ENCODE measurements at regions not wholly inside any gene's neighbourhood (a gene's known extent, or its start where the extent isn't known, plus 50 kb on each side); places are given as distances from the start of the nearest gene placed in this dataset.

DNA sequence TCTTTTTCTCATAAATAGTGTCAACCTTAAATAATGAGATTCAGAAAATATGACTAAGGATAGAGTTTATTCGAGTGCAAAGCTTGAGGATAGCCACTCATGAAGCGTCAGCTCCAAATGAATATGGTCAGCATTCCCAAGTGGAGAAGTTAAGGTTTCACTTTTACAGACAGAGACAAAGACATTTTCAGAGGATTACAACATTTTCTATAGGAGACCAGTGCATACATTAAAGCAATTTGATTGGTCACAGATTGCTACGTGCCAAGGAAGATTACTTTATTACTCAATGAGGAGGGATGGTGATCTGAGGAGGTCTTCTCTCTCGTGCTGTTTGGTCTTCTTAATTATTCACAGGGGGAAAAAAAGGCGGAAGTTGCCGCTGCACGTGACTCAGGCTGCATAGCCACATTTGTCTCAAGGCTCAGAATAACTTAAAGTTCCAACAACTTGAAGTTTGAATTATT, 60.1 kb upstream of the SPATA31C2 start:
- Mint-ChIP-seq H3K27me3 (peaks cover 0 to 4% (median under 1%) of the 10 kb centered on the region in 3 donors), H3K4me3 (peak overlapping the region in 1 of 8 donors; percentile 41), H3K27ac (no peak overlapping the region), H3K9me3 (no peaks in the 10 kb centered on the region), H3K4me1 (no peaks in the 10 kb centered on the region), H3K36me3 (no peaks in the 10 kb centered on the region)
- ATAC-seq (ENCODE audit: low read depth in 2 of 2): no peak
- no peak for DNase-seq

DNA sequence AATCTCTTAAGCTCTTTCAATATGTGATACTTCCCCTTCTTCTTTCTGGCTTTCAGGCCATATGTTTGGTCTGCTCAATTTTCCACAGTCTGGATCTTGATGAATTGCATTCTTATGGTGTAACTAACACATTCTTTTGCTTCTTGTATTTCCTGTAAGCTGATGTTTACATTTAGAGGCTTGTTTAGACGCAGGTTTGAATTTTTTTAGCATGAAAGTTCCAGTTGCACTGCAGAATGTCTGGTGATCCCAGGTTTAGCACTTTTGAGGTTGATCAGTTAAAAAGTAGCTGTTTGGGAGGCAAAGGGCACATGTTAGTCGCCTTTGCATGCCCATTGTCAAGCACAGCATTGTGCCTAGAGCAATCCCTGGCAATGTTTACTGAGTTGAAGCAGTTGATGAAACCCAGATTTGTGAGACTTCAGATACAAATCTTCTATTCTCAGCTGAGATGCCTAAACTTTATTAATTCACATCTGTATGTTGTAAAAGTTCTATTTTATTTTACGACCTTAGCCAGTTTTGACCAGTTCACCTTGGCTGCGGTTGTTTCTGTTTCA, 59.6 kb upstream of the SPATA31C2 start:
- no peak overlapping the region for H3K4me3 Mint-ChIP-seq

DNA sequence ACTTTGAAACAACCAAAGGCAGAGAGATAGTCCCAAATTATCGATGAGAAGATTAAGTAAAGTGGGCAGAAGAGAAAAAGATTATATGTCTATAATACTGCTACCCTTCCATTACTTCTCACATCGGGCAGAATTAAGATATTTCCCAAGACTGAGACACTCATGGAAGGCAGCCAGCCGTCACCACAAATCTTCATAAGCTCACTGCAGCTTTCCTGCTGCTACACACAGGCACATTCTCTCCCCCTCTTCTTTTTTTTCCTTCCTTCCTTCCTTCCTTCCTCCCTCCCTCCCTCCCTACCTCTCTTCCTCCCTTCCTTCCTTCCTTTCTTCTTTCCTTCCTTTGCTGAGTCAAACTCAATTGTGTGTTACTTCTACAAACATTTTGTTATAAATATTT, 58.7 kb upstream of the SPATA31C2 start:
- Mint-ChIP-seq H3K4me3 (no peak overlapping the region), H3K27me3 (peaks cover 0 to 9% (median 4%) of the 10 kb centered on the region in 3 donors), H3K4me1 (no peaks in the 10 kb centered on the region), H3K9me3 (no peaks in the 10 kb centered on the region), H3K27ac (no peak overlapping the region), H3K36me3 (no peaks in the 10 kb centered on the region)
- DNase-seq (no peak), ATAC-seq (ENCODE audit: low read depth in 2 of 2) (no peak)

More for the DNA sequence above, 59.6 kb upstream of the SPATA31C2 start:
- Mint-ChIP-seq H3K36me3 (no peaks in the 10 kb centered on the region), H3K9me3 (no peaks in the 10 kb centered on the region), H3K27me3 (peaks cover 0 to 5% (median 4%) of the 10 kb centered on the region in 3 donors), H3K4me1 (no peaks in the 10 kb centered on the region), H3K27ac (no peak overlapping the region)
- no peak for ATAC-seq (ENCODE audit: low read depth in 2 of 2)
- no peak for DNase-seq

DNA sequence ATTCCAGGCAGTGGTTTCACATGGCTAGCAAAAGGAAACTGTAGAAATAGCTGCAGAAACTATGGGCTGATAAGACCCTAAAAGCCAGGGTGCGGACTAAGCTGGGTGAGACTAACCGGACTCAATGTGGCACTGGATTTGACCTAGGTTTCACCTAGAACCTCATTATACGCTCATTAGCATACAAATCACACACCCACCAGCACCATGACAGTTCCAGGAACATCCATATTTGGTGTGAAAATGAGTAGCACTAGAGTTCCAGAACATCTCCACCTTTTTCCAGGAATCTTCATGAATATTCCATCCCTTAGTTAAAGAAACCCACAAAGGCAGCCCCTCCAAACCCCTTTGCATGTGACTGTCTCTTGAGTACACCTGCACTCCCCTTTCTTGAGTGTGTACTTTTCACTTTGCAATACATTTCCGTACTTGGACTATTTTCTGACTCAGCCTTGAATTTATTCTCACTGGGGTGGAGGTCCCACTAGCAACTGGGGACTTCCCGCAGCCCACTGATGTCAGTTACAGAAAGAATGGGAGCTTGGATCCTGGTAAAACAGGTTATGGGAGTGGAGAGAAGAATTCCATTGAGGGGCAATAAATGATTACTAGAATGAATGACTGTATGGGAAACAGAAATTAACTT, 58.0 kb upstream of the SPATA31C2 start:
- H3K9me3 Mint-ChIP-seq: no peaks in the 10 kb centered on the region
- H3K36me3 Mint-ChIP-seq: no peaks in the 10 kb centered on the region
- H3K27me3 Mint-ChIP-seq: peaks cover 0 to 9% (median 4%) of the 10 kb centered on the region in 3 donors
- no peak overlapping the region for H3K4me3 Mint-ChIP-seq
- no peak overlapping the region for H3K27ac Mint-ChIP-seq
- no peaks in the 10 kb centered on the region for H3K4me1 Mint-ChIP-seq
- no peak for DNase-seq
- no peak for ATAC-seq (ENCODE audit: low read depth in 2 of 2)

DNA sequence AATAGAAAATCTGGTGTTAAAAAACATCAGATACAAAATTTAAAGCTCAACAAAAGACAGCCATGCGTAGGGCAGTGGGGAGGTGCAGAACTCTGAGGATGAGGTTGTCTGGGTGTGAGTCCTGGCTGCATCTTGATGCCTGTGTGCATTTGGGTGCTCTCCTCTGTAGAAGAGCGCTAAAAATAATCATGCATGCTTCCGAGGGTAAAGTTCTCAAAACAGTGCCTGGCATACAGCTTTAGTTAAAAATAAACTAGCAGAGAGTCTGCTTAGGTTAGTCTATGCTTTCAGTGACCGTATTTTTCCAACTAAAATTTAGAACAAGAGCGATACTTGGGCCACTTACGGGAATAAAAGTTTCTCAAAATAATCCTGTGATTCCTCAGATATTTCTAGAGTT, 55.5 kb upstream of the SPATA31C2 start:
- Mint-ChIP-seq H3K4me1 (no peaks in the 10 kb centered on the region), H3K4me3 (no peak overlapping the region), H3K27me3 (peaks cover 0 to 9% (median 7%) of the 10 kb centered on the region in 3 donors), H3K9me3 (peaks cover 0 to 23% (median 7%) of the 10 kb centered on the region in 7 donors), H3K36me3 (no peaks in the 10 kb centered on the region), H3K27ac (no peak overlapping the region)
- no peak for ATAC-seq (ENCODE audit: low read depth in 2 of 2)
- no peak for DNase-seq

DNA sequence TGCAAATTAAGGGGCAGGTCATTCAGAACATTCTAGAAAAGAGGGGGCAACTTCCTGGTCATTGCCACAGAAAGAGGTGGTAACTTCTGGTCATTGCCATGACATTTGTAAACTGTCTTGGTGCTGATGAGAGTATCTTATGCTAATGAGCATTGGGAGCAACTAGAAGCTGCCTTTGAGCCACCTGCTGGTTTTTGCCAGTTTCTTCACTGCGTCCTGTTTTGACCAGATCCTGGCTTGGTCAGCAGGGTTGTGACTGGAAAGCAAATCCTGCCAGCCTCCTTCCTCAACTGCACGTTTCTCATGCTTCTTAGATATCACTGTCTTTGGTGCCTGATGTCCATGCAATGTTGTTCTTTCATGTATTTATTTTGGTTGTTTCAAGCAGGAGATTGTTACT, 53.2 kb upstream of the SPATA31C2 start:
- DNase-seq (no peak), ATAC-seq (ENCODE audit: low read depth in 2 of 2) (no peak)
- Mint-ChIP-seq H3K9me3 (peaks cover 0 to 23% (median 7%) of the 10 kb centered on the region in 7 donors), H3K27me3 (peaks cover 0 to 9% (median 3%) of the 10 kb centered on the region in 3 donors), H3K4me3 (no peak overlapping the region), H3K36me3 (no peaks in the 10 kb centered on the region), H3K4me1 (no peaks in the 10 kb centered on the region), H3K27ac (no peak overlapping the region)

DNA sequence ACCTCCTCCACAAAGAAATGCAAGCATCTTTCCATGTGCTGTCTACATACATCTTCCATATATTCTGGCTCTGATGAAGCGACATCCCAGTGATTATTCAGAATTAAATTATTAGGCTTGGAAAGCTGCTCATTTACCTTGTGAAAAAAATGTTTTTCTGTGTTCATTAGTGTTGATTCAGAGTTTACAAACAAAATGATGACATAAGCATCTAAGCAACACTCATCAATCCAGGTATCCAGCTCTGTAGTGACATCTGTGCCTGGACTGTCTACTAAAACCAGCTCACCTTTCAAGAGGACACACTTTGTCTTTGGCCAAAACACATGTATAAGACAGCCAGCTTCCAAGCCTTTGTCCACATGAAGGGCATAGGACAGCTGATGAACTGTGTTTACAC, 51.1 kb upstream of the SPATA31C2 start:
- Mint-ChIP-seq H3K9me3 (peaks cover 0 to 23% (median 7%) of the 10 kb centered on the region in 7 donors), H3K27me3 (peaks cover 0 to 9% (median 3%) of the 10 kb centered on the region in 3 donors), H3K4me3 (no peak overlapping the region), H3K36me3 (no peaks in the 10 kb centered on the region), H3K27ac (no peak overlapping the region), H3K4me1 (no peaks in the 10 kb centered on the region)
- ATAC-seq (ENCODE audit: low read depth in 2 of 2) (no peak), DNase-seq (no peak)
